MM.1S (cell line): ENCODE measurements at regions not wholly inside any gene's neighbourhood (a gene's known extent, or its start where the extent isn't known, plus 50 kb on each side); places are given as distances from the start of the nearest gene placed in this dataset.

Experiments
- DNase-seq: peaks from one replicate; pipeline ENCODE4 v3.0.0-alpha.2; 2015
- H2AFZ ChIP-seq: fragments of 300-600 bp; sonication (generic); 2 replicates; pipeline ENCODE4 v1.6.0; 2016; ENCODE audit warnings: antibody characterized with exemption, low read length
- H3F3A ChIP-seq: fragments of 300-600 bp; sonication (generic); 2 replicates; pipeline ENCODE4 v1.6.1; 2016; ENCODE audit warnings: mild to moderate bottlenecking, antibody characterized with exemption, low read length, moderate library complexity, mixed read lengths; ENCODE audit not compliant: insufficient read depth
- H3K27ac ChIP-seq: fragments of 300-600 bp; sonication (generic); 2 replicates; pipeline ENCODE4 v1.5.1; 2016; ENCODE audit warnings: mild to moderate bottlenecking, low read length
- H3K27me3 ChIP-seq: fragments of 300-600 bp; sonication (generic); replicated peaks from 2 replicates; pipeline ENCODE4 v1.6.0; 2016; ENCODE audit warnings: low read length; ENCODE audit not compliant: insufficient read depth
- H3K36me3 ChIP-seq: fragments of 300-600 bp; sonication (generic); replicated peaks from 2 replicates; pipeline ENCODE4 v1.6.1; 2016; ENCODE audit warnings: mild to moderate bottlenecking, low read length, mixed read lengths; ENCODE audit not compliant: insufficient read depth
- H3K4me1 ChIP-seq: fragments of 300-600 bp; sonication (generic); 2 replicates; pipeline ENCODE4 v1.6.1; 2016; ENCODE audit warnings: low read length, mixed read lengths
- H3K4me2 ChIP-seq: fragments of 300-600 bp; sonication (generic); 2 replicates; pipeline ENCODE4 v1.6.0; 2016; ENCODE audit warnings: low read depth, low read length
- H3K4me3 ChIP-seq: fragments of 300-600 bp; sonication (generic); 2 replicates; pipeline ENCODE4 v1.5.1; 2016; ENCODE audit warnings: low read length, mixed read lengths
- H3K79me2 ChIP-seq: fragments of 300-600 bp; sonication (generic); 2 replicates; pipeline ENCODE4 v1.6.1; 2016; ENCODE audit warnings: mixed run types, low read length, mixed read lengths
- H3K9ac ChIP-seq: fragments of 300-600 bp; sonication (generic); 2 replicates; pipeline ENCODE4 v1.6.1; 2016; ENCODE audit warnings: low read length, mixed read lengths
- H3K9me2 ChIP-seq: fragments of 300-600 bp; sonication (generic); replicated peaks from 2 replicates; pipeline ENCODE4 v1.6.1; 2016; ENCODE audit warnings: mild to moderate bottlenecking, low read length, mixed read lengths; ENCODE audit not compliant: insufficient read depth
- H3K9me3 ChIP-seq: fragments of 300-600 bp; sonication (generic); replicated peaks from 2 replicates; pipeline ENCODE4 v1.6.1; 2016; ENCODE audit warnings: mild to moderate bottlenecking, low read length, mixed read lengths; ENCODE audit not compliant: insufficient read depth
- H4K20me1 ChIP-seq: fragments of 300-600 bp; sonication (generic); 2 replicates; pipeline ENCODE4 v1.6.1; 2016; ENCODE audit warnings: mild to moderate bottlenecking, low read length, moderate library complexity, mixed read lengths; ENCODE audit not compliant: insufficient read depth
- EZH2 ChIP-seq: fragments of 300-600 bp; sonication (generic); optimal IDR thresholded peaks from 2 replicates; pipeline ENCODE3; 2017; ENCODE audit warnings: low read depth, mild to moderate bottlenecking, antibody characterized with exemption, low read length, mixed read lengths
- EZH2phosphoT487 ChIP-seq: fragments of 300-600 bp; sonication (generic); IDR thresholded peaks from 2 replicates; pipeline ENCODE4 v1.6.1; 2018; ENCODE audit warnings: antibody characterized with exemption, low read length
- TF ChIP-seq, protein P1 (sequence below): fragments of 300-600 bp; sonication (generic); IDR thresholded peaks from 2 replicates; pipeline ENCODE4 v1.5.1; 2016; ENCODE audit warnings: antibody characterized with exemption, low read length, mixed read lengths

DNA sequence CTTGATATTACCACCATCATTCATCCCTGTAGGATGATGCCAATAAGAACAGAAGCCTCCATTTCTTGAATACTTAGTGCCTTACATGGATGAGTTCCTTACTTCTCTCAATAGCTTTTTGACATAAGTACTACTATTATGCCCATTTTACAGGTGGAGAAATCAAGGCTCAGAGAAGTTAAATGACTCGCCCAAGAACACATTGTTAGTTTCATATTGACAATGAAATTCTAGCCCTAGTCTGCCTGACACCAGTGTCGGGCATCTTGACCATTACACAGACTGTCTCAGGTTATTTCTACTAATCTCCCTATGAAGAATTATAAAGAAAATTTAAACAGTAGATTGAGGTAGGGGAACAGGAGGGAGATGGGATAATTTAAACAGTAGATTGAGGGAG is 52.5 kb upstream of the ARL8B start:
- H3K9me2 ChIP-seq: no peaks in the 10 kb centered on the region
- no peak overlapping the region for H3K4me3 ChIP-seq
- no peaks in the 10 kb centered on the region for H3K36me3 ChIP-seq
- H3K79me2 ChIP-seq: no peaks in the 10 kb centered on the region
- H3K9ac ChIP-seq: no peak overlapping the region
- no peak for DNase-seq
- H3F3A ChIP-seq: no peaks in the 10 kb centered on the region
- H3K27ac ChIP-seq: no peak overlapping the region
- H2AFZ ChIP-seq: no peak overlapping the region
- no peaks in the 10 kb centered on the region for H4K20me1 ChIP-seq
- no peaks in the 10 kb centered on the region for H3K27me3 ChIP-seq
- TF ChIP-seq EZH2: no peak
- TF ChIP-seq, protein P1, sequence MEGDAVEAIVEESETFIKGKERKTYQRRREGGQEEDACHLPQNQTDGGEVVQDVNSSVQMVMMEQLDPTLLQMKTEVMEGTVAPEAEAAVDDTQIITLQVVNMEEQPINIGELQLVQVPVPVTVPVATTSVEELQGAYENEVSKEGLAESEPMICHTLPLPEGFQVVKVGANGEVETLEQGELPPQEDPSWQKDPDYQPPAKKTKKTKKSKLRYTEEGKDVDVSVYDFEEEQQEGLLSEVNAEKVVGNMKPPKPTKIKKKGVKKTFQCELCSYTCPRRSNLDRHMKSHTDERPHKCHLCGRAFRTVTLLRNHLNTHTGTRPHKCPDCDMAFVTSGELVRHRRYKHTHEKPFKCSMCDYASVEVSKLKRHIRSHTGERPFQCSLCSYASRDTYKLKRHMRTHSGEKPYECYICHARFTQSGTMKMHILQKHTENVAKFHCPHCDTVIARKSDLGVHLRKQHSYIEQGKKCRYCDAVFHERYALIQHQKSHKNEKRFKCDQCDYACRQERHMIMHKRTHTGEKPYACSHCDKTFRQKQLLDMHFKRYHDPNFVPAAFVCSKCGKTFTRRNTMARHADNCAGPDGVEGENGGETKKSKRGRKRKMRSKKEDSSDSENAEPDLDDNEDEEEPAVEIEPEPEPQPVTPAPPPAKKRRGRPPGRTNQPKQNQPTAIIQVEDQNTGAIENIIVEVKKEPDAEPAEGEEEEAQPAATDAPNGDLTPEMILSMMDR: no peak
- TF ChIP-seq EZH2phosphoT487: no peak
- no peaks in the 10 kb centered on the region for H3K9me3 ChIP-seq
- no peak overlapping the region for H3K4me2 ChIP-seq
- H3K4me1 ChIP-seq: no peaks in the 10 kb centered on the region

DNA sequence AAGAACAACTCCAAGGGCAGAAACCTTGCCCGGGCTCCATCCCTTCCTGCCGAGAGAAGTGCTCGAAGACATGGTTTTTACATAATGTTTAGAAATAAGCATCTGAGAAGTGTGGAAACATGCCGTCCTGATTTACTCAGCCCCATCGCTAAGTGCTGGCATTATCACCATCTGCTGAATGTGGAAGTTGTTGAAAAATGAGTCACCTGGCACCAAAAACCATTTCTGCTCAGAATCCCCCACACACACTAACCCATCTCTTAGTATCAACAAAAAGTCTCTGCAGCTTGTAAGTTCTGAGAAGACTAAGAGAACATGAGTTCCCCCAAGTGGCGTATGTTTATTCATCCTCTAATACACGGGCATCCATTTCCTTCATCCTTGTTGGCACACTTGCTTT is 51.0 kb upstream of the ARL8B start:
- H2AFZ ChIP-seq: no peak overlapping the region
- H3K27me3 ChIP-seq: no peaks in the 10 kb centered on the region
- H3K9ac ChIP-seq: no peak overlapping the region
- DNase-seq: no peak
- H3F3A ChIP-seq: no peaks in the 10 kb centered on the region
- no peak overlapping the region for H3K4me3 ChIP-seq
- no peak overlapping the region for H3K4me2 ChIP-seq
- TF ChIP-seq, protein P1: no peak
- TF ChIP-seq EZH2 (no peak), EZH2phosphoT487 (no peak)
- no peaks in the 10 kb centered on the region for H3K4me1 ChIP-seq
- H3K9me2 ChIP-seq: no peaks in the 10 kb centered on the region
- no peaks in the 10 kb centered on the region for H4K20me1 ChIP-seq
- H3K79me2 ChIP-seq: no peaks in the 10 kb centered on the region
- no peak overlapping the region for H3K27ac ChIP-seq
- H3K9me3 ChIP-seq: no peaks in the 10 kb centered on the region
- H3K36me3 ChIP-seq: no peaks in the 10 kb centered on the region

DNA sequence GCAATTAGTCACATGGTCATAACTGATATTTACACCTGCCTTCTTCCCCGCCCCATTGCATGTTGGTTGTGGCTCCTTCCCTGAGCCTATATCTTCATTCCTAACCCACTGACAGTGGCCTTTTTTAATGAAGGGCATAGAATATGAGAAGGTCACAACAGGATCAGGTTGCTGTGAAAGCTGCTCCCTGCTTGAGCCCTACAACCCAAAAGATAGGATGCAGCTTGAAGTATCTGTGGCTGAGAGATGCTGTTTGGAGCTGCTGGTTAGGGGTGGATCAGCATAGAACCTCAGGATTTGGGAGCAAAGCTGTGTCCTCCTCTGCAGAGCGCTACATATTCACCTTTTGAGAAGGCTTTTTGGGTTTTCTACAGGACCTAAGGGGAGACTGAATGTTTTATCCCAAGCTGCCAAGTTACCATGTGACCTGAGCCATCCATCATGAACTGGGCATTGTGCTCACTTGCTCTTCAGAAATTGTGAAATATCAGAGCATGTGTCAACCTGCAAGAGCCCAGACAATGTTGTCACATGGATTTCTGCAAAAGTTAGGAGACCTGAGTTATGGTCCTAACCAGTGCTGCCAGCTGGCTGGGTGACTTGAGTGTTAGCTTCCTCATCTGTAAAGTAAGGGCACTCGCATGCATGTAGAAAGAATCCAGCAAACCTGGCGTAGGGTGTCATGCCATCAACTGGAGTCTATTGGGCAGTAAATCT is 49.8 kb upstream of the ARL8B start:
- TF ChIP-seq, protein P1: no peak
- TF ChIP-seq EZH2phosphoT487 (no peak), EZH2 (no peak)
- Histone ChIP-seq H3K9me3 (no peaks in the 10 kb centered on the region), H3K36me3 (no peaks in the 10 kb centered on the region), H3K4me2 (no peak overlapping the region), H2AFZ (no peak overlapping the region), H3K4me3 (no peak overlapping the region), H3K9ac (no peak overlapping the region), H3K27me3 (no peaks in the 10 kb centered on the region), H3K27ac (no peak overlapping the region), H3K79me2 (no peaks in the 10 kb centered on the region), H3K4me1 (no peaks in the 10 kb centered on the region), H3K9me2 (no peaks in the 10 kb centered on the region), H4K20me1 (no peaks in the 10 kb centered on the region), H3F3A (no peaks in the 10 kb centered on the region)
- DNase-seq: no peak
